ENCODE measurements at regions not wholly inside any gene's neighbourhood (a gene's known extent, or its start where the extent isn't known, plus 50 kb on each side); places are given as distances from the start of the nearest gene placed in this dataset.

DNA sequence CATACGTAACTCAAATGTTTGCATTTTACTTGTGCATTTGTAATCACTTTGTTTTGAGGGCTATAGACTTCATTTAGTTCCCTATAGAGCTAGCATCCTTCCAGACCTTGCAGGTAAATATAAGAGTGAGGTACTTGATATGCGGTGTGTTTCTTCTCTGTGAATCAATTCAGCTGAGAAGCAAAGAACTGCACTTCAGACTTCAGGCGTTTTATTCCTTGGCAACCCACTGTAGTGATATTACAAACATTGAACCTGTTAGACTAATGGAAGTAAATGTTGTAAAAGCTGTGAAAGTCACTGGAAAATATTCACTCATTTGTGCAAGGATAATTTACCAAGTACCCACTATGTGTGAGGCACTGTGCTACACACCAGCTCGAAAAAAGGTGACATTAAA lies 94.1 kb upstream of the CHL1 start:
- Mint-ChIP-seq H3K4me1 (no peaks in the 10 kb centered on the region), H3K36me3 (no peaks in the 10 kb centered on the region), H3K4me3 (no peak overlapping the region), H3K27ac (no peak overlapping the region), H3K27me3 (ENCODE audit: low read depth in 2 of 2) (no peaks in the 10 kb centered on the region), H3K9me3 (peaks cover 4 to 6% of the 10 kb centered on the region in 2 donors)
- no peak for DNase-seq
- intact Hi-C loops (cut with micrococcal nuclease), result no loop called here
- TF ChIP-seq, protein P1, sequence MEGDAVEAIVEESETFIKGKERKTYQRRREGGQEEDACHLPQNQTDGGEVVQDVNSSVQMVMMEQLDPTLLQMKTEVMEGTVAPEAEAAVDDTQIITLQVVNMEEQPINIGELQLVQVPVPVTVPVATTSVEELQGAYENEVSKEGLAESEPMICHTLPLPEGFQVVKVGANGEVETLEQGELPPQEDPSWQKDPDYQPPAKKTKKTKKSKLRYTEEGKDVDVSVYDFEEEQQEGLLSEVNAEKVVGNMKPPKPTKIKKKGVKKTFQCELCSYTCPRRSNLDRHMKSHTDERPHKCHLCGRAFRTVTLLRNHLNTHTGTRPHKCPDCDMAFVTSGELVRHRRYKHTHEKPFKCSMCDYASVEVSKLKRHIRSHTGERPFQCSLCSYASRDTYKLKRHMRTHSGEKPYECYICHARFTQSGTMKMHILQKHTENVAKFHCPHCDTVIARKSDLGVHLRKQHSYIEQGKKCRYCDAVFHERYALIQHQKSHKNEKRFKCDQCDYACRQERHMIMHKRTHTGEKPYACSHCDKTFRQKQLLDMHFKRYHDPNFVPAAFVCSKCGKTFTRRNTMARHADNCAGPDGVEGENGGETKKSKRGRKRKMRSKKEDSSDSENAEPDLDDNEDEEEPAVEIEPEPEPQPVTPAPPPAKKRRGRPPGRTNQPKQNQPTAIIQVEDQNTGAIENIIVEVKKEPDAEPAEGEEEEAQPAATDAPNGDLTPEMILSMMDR (IDR thresholded peaks at IDR 0.05), result no peak
- H3K4me1 ChIP-seq (ENCODE audit: control insufficient read depth, insufficient read depth, low read length), result no peaks in the 10 kb centered on the region
- H3K36me3 ChIP-seq (ENCODE audit: control insufficient read depth, insufficient read depth, low read length), result no peaks in the 10 kb centered on the region
- no peaks in the 10 kb centered on the region for H3K27me3 ChIP-seq (ENCODE audit: control insufficient read depth, insufficient read depth, low read length)
- no peak overlapping the region for H3K4me3 ChIP-seq (ENCODE audit: low read length)
- no peak for ATAC-seq
- no peaks in the 10 kb centered on the region for H3K9me3 ChIP-seq (ENCODE audit: control insufficient read depth, insufficient read depth, low read length)
- WGBS (ENCODE audit: insufficient coverage), result 84% methylated on average over 3 of the region's 4 CpGs
- no peak overlapping the region for H3K27ac ChIP-seq (ENCODE audit: low read length)

DNA sequence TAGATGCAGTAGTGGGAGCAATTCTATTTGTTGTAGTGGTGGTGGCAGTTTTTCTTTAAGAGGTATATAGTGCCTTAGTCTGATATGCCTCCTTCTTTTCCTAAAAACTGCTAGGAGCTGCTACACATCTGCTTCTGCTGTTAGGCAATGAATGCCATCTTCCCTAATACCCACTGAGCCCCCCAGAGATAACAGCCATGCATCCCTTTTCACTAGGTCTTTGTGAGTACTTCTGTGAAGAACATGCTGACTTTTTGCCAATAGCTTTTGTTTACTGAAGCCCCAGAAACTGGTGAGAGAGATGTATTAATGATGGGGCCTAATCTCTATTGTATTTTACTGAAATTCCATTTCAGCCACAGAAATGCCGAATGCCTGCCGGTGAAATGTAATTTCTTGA lies 92.6 kb upstream of the CHL1 start:
- H3K36me3 Mint-ChIP-seq, result no peaks in the 10 kb centered on the region
- DNase-seq (no peak), ATAC-seq (no peak)
- H3K4me3 Mint-ChIP-seq, result no peak overlapping the region
- Histone ChIP-seq H3K27me3 (ENCODE audit: control insufficient read depth, insufficient read depth, low read length) (no peaks in the 10 kb centered on the region), H3K27ac (ENCODE audit: low read length) (no peak overlapping the region), H3K4me1 (ENCODE audit: control insufficient read depth, insufficient read depth, low read length) (no peaks in the 10 kb centered on the region), H3K4me3 (ENCODE audit: low read length) (no peak overlapping the region), H3K9me3 (ENCODE audit: control insufficient read depth, insufficient read depth, low read length) (no peaks in the 10 kb centered on the region), H3K36me3 (ENCODE audit: control insufficient read depth, insufficient read depth, low read length) (no peaks in the 10 kb centered on the region)
- intact Hi-C loops (cut with micrococcal nuclease), result no loop called here
- no CpG with 5 or more reads among the region's 2 CpGs for WGBS (ENCODE audit: insufficient coverage)
- TF ChIP-seq, protein P1 (IDR thresholded peaks at IDR 0.05), result no peak
- no peaks in the 10 kb centered on the region for H3K27me3 Mint-ChIP-seq (ENCODE audit: low read depth in 2 of 2)
- H3K27ac Mint-ChIP-seq, result no peak overlapping the region
- H3K9me3 Mint-ChIP-seq, result peaks cover 4 to 6% of the 10 kb centered on the region in 2 donors
- H3K4me1 Mint-ChIP-seq, result no peaks in the 10 kb centered on the region

DNA sequence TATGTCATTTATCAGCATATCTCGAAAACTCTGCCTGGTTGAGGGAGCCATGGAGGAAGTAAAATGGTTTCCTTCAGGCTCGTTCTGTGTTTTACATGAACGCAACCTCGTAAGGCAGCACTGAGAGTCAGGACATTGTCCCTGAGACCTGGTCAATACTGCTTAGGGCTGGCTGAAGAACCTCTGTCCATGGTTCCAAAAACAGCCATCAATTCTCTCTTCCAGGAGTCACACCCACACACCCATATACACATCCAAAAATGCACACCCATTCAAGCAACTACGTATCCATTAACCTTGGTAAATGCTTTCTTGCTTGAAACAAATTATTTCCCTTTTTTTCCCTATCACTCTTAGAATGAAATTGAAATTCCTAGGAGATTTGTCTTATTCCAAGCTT lies 91.0 kb upstream of the CHL1 start:
- ATAC-seq, result no peak
- WGBS (ENCODE audit: insufficient coverage), result 65% methylated on average over 5 of the region's 5 CpGs
- no peaks in the 10 kb centered on the region for H3K27me3 ChIP-seq (ENCODE audit: control insufficient read depth, insufficient read depth, low read length)
- no peaks in the 10 kb centered on the region for H3K4me1 ChIP-seq (ENCODE audit: control insufficient read depth, insufficient read depth, low read length)
- no peak for DNase-seq
- peaks cover 5 to 6% of the 10 kb centered on the region in 2 donors for H3K9me3 Mint-ChIP-seq
- no peak overlapping the region for H3K27ac Mint-ChIP-seq
- H3K4me3 ChIP-seq (ENCODE audit: low read length), result no peak overlapping the region
- no peaks in the 10 kb centered on the region for H3K9me3 ChIP-seq (ENCODE audit: control insufficient read depth, insufficient read depth, low read length)
- H3K4me3 Mint-ChIP-seq, result no peak overlapping the region
- H3K27ac ChIP-seq (ENCODE audit: low read length), result no peak overlapping the region
- H3K27me3 Mint-ChIP-seq (ENCODE audit: low read depth in 2 of 2), result no peaks in the 10 kb centered on the region
- TF ChIP-seq, protein P1 (IDR thresholded peaks at IDR 0.05), result no peak
- no peaks in the 10 kb centered on the region for H3K36me3 Mint-ChIP-seq
- H3K4me1 Mint-ChIP-seq, result no peaks in the 10 kb centered on the region
- no peaks in the 10 kb centered on the region for H3K36me3 ChIP-seq (ENCODE audit: control insufficient read depth, insufficient read depth, low read length)
- intact Hi-C loops (cut with micrococcal nuclease), result no loop called here

DNA sequence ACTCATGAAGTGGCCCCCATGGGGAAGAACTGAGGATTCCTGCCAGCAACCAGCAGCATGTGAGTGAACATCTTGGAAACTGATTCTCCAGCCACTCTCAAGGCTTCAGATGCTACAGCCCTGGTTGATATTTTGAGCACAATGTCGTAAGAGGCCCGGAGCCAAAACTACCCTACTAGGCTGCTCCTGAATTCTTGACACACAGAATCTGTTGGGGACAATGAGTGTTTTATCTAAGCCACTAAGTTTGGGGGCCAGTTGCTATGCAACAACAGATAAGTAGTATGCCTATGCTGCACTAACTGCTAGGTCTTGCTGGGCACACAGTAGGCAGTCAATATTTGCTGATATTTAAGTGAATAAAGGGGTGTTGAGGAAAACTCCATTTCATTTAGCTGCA lies 89.9 kb upstream of the CHL1 start:
- no peak for DNase-seq

More for the DNA sequence above, 89.9 kb upstream of the CHL1 start:
- intact Hi-C loops (cut with micrococcal nuclease), result no loop called here
- H3K27ac Mint-ChIP-seq, result no peak overlapping the region
- Histone ChIP-seq H3K4me1 (ENCODE audit: control insufficient read depth, insufficient read depth, low read length) (no peaks in the 10 kb centered on the region), H3K36me3 (ENCODE audit: control insufficient read depth, insufficient read depth, low read length) (no peaks in the 10 kb centered on the region), H3K27ac (ENCODE audit: low read length) (no peak overlapping the region), H3K9me3 (ENCODE audit: control insufficient read depth, insufficient read depth, low read length) (no peaks in the 10 kb centered on the region), H3K27me3 (ENCODE audit: control insufficient read depth, insufficient read depth, low read length) (no peaks in the 10 kb centered on the region), H3K4me3 (ENCODE audit: low read length) (no peak overlapping the region)
- H3K4me1 Mint-ChIP-seq, result no peaks in the 10 kb centered on the region
- no peaks in the 10 kb centered on the region for H3K36me3 Mint-ChIP-seq
- H3K27me3 Mint-ChIP-seq (ENCODE audit: low read depth in 2 of 2), result no peaks in the 10 kb centered on the region
- WGBS (ENCODE audit: insufficient coverage), result 90% methylated on average over 2 of the region's 2 CpGs
- ATAC-seq, result no peak
- H3K4me3 Mint-ChIP-seq, result no peak overlapping the region
- TF ChIP-seq, protein P1 (IDR thresholded peaks at IDR 0.05), result no peak
- H3K9me3 Mint-ChIP-seq, result peaks cover 5 to 6% of the 10 kb centered on the region in 2 donors
